ENCODE measurements at regions not wholly inside any gene's neighbourhood (a gene's known extent, or its start where the extent isn't known, plus 50 kb on each side); places are given as distances from the start of the nearest gene placed in this dataset.

DNA sequence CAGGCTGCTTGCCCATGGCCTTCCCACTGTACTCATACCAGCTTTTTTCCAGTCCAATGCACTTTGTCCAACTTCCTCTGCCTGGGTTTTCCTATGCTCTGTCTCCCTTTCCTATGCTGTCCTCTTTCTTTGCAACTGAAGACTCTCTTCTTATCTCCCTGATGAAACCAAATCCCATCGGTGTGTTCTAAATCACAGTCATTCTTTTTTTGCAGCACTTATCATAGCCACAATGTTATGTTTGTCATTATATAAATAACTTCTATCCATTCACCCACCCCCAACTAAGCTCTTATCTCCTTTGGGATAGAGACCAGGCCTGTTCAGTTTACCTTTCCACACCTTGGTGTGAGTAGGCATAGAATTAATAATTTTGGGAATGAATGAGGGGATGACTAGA, 121.0 kb downstream of the GPX5 start:
- Histone ChIP-seq H3K27me3 (ENCODE audit: control insufficient read depth, insufficient read depth, low read length) (no peaks in the 10 kb centered on the region), H3K36me3 (ENCODE audit: control insufficient read depth, insufficient read depth, low read length) (no peaks in the 10 kb centered on the region), H3K4me1 (ENCODE audit: control insufficient read depth, insufficient read depth, low read length) (peaks cover 5% of the 10 kb centered on the region), H3K9ac (ENCODE audit: low read length) (no peak overlapping the region), H3K9me3 (ENCODE audit: control insufficient read depth, insufficient read depth, low read depth, low read length) (no peaks in the 10 kb centered on the region), H3K4me3 (ENCODE audit: low read depth, low read length) (no peak overlapping the region), H3K27ac (ENCODE audit: low read depth, low read length) (no peak overlapping the region)

DNA sequence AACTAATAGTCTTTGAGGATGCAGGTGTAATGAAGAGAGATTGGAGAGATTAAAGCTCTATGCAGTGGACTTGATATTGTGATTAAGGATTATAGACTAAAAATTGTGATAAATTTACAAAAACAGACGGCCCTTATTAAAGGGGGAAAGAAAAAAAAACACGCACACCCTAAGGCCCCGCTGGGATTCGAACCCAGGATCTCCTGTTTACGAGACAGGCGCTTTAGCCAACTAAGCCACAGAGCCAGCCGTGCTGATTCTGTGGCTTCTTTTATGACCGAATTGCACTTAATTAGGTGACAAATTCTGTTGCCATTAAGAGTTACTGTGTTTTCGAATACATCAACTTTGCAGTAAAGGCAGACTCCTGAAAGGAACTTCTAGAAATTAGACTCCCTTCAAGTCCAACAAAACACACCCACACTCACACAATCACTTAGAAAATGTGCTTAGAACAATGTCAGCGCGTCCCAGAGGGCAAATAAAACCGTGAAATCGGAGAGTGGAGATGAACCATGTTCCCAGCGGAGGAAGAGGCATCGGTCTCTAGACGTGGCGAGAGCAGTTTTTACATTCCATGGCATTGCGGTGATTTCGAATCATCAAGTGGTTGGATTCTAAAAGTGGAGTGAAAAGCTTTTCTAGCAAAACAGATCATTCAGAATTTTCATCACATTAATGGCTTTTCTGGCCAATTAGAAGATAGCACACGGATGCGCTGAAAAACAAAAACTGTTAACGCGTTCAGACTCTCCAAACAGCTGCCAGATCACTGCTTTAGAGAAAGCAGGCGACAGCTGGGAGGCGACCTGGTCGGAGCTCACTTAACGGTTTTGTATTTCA, 122.6 kb downstream of the GPX5 start:
- Histone ChIP-seq H3K36me3 (ENCODE audit: control insufficient read depth, insufficient read depth, low read length) (no peaks in the 10 kb centered on the region), H3K4me3 (ENCODE audit: low read depth, low read length) (peak overlapping the region; percentile 83), H3K9me3 (ENCODE audit: control insufficient read depth, insufficient read depth, low read depth, low read length) (no peaks in the 10 kb centered on the region), H3K27ac (ENCODE audit: low read depth, low read length) (no peak overlapping the region), H3K4me1 (ENCODE audit: control insufficient read depth, insufficient read depth, low read length) (peaks cover 5% of the 10 kb centered on the region), H3K27me3 (ENCODE audit: control insufficient read depth, insufficient read depth, low read length) (no peaks in the 10 kb centered on the region), H3K9ac (ENCODE audit: low read length) (peak overlapping the region; percentile 63)

DNA sequence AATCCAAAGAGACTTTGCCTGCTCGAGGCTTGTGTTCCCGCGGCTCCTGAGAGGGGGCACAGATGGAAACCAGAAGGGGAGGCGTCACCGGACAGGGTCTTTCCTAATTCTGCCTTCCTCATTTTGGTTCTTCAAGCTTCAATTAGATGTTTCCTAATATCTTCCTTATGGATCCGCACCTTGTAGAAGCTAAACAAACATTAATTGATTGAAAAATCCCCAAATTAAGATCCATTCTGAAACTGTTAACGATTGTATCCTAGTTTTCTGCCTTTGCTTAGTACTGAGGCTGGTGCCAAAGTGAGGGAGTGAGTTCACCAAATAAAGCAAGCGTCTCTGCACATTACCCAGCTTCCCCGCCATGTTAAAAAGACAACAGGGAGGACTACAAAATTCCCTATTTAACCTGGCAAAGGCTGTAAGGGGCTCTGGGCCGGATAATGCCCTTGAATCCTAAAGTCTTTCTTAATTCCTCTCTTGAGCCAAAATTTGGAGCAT, 123.2 kb downstream of the GPX5 start:
- Histone ChIP-seq H3K27ac (ENCODE audit: low read depth, low read length) (no peak overlapping the region), H3K9me3 (ENCODE audit: control insufficient read depth, insufficient read depth, low read depth, low read length) (no peaks in the 10 kb centered on the region), H3K9ac (ENCODE audit: low read length) (peak overlapping the region; percentile 63), H3K27me3 (ENCODE audit: control insufficient read depth, insufficient read depth, low read length) (no peaks in the 10 kb centered on the region), H3K4me3 (ENCODE audit: low read depth, low read length) (peak overlapping the region; percentile 83), H3K36me3 (ENCODE audit: control insufficient read depth, insufficient read depth, low read length) (no peaks in the 10 kb centered on the region), H3K4me1 (ENCODE audit: control insufficient read depth, insufficient read depth, low read length) (peaks cover 5% of the 10 kb centered on the region)

DNA sequence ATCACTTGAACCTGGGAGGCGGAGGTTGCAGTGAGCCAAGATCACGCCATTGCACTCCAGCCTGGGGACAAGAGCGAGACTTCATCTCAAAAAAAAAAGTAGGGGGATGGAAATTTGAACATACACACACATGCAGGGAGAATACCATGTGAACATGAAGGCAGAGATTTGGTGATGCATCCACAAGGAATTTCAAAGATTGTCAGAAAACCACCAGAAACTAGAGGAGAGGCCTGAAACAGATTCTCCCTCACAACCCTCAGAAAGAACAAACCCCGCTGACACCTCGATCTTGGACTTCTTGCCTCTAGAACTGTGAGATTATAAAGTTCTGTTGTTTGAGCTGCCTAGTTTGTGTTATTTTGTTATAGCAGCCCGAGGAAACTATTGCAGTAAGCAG, 125.5 kb downstream of the GPX5 start:
- H3K9me3 ChIP-seq (ENCODE audit: control insufficient read depth, insufficient read depth, low read depth, low read length), result no peaks in the 10 kb centered on the region
- no peak overlapping the region for H3K9ac ChIP-seq (ENCODE audit: low read length)
- H3K27me3 ChIP-seq (ENCODE audit: control insufficient read depth, insufficient read depth, low read length), result no peaks in the 10 kb centered on the region
- no peaks in the 10 kb centered on the region for H3K36me3 ChIP-seq (ENCODE audit: control insufficient read depth, insufficient read depth, low read length)
- H3K27ac ChIP-seq (ENCODE audit: low read depth, low read length), result no peak overlapping the region
- peaks cover 5% of the 10 kb centered on the region for H3K4me1 ChIP-seq (ENCODE audit: control insufficient read depth, insufficient read depth, low read length)
- H3K4me3 ChIP-seq (ENCODE audit: low read depth, low read length), result no peak overlapping the region

DNA sequence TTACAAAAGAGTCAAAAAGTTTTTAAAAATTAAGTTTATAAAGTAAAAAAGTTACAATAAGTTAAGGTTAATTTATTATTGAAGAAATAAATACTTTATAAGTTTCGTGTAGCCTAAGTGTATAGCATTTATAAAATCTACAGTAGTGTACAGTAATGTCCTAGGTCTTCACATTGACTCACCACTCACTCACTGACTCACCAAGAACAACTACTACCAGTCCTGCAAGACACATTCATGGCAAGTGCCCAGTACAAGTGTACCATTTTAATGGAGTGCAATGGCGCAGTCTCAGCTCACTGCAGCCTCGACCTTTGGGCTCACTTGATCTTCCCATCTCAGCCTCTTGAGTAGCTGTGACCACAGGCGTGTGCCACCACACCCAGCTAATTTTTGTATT, 128.2 kb downstream of the GPX5 start:
- no peak overlapping the region for H3K9ac ChIP-seq (ENCODE audit: low read length)
- peaks cover 5% of the 10 kb centered on the region for H3K4me1 ChIP-seq (ENCODE audit: control insufficient read depth, insufficient read depth, low read length)
- peaks cover 4% of the 10 kb centered on the region; the same call in 1 of the 2 replicates for H3K27me3 ChIP-seq (ENCODE audit: control insufficient read depth, insufficient read depth, low read length)
- H3K27ac ChIP-seq (ENCODE audit: low read depth, low read length), result no peak overlapping the region
- H3K9me3 ChIP-seq (ENCODE audit: control insufficient read depth, insufficient read depth, low read depth, low read length), result no peaks in the 10 kb centered on the region
- no peaks in the 10 kb centered on the region for H3K36me3 ChIP-seq (ENCODE audit: control insufficient read depth, insufficient read depth, low read length)
- H3K4me3 ChIP-seq (ENCODE audit: low read depth, low read length), result no peak overlapping the region

DNA sequence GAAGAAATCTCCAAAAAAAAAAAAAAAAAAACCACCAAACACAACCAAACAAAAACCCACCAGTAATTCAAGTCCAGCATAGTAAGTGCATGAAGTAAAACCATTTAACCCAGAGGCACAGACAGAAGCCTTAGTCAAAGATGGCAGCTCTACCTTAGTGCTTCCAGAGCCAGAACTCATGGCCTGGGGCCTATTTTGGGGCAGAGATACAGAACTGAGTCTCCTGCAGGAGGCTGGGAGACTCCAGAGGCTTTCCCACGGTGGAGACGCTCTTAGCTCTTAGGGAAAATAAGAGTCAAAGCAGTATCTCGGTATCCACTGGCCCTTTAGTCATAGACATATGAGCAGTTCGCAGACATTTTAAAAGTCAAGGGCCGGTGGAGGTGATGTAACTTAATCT, 129.5 kb downstream of the GPX5 start:
- Histone ChIP-seq H3K27me3 (ENCODE audit: control insufficient read depth, insufficient read depth, low read length) (peaks cover 4% of the 10 kb centered on the region; the same call in 1 of the 2 replicates), H3K9ac (ENCODE audit: low read length) (no peak overlapping the region), H3K4me3 (ENCODE audit: low read depth, low read length) (no peak overlapping the region), H3K9me3 (ENCODE audit: control insufficient read depth, insufficient read depth, low read depth, low read length) (no peaks in the 10 kb centered on the region), H3K4me1 (ENCODE audit: control insufficient read depth, insufficient read depth, low read length) (no peaks in the 10 kb centered on the region), H3K27ac (ENCODE audit: low read depth, low read length) (no peak overlapping the region), H3K36me3 (ENCODE audit: control insufficient read depth, insufficient read depth, low read length) (no peaks in the 10 kb centered on the region)

DNA sequence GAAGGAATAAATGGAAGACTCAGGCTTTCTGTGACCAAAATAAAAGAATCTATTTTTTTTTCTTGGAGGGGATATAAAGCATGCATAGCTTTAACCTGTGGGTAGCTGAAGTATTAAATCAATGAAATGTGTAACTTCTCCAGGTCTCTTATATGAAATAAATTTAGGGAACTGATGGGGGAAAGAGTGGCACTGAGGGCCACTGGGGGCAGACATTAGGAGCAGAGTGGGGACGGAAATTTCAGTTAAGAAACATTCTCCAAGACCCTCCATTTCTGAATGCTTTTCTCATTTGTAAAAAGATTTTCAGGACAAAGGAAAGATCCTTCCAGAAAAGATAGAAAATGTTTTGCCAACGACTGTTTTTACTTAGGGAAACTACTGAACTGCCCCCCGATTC, 131.0 kb downstream of the GPX5 start:
- H3K4me1 ChIP-seq (ENCODE audit: control insufficient read depth, insufficient read depth, low read length), result no peaks in the 10 kb centered on the region
- H3K27ac ChIP-seq (ENCODE audit: low read depth, low read length), result no peak overlapping the region
- peak overlapping the region; percentile 84 for H3K4me3 ChIP-seq (ENCODE audit: low read depth, low read length)
- peaks cover 4% of the 10 kb centered on the region; the same call in 1 of the 2 replicates for H3K27me3 ChIP-seq (ENCODE audit: control insufficient read depth, insufficient read depth, low read length)
- H3K9me3 ChIP-seq (ENCODE audit: control insufficient read depth, insufficient read depth, low read depth, low read length), result no peaks in the 10 kb centered on the region
- H3K36me3 ChIP-seq (ENCODE audit: control insufficient read depth, insufficient read depth, low read length), result no peaks in the 10 kb centered on the region
- no peak overlapping the region for H3K9ac ChIP-seq (ENCODE audit: low read length)

DNA sequence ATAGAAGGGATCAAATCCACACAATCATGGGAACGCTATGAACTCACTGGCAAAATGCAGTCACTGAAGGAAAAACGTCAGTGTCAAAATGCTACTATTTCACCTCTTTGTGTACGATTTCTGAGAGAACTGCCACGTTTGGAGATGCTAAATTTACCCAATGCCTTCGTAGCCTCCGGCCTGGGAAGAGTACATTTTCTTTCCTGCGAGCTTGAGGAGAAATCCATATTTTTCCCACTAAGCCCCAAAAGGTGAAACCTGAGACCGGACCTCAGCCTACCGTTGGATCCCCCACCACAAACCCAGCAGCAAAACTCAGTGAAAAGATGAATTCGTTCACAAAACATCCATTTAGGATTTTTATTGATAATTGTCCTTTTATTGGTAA, 131.7 kb downstream of the GPX5 start:
- no peaks in the 10 kb centered on the region for H3K9me3 ChIP-seq (ENCODE audit: control insufficient read depth, insufficient read depth, low read depth, low read length)
- H3K9ac ChIP-seq (ENCODE audit: low read length), result no peak overlapping the region
- peaks cover 4% of the 10 kb centered on the region; the same call in 1 of the 2 replicates for H3K27me3 ChIP-seq (ENCODE audit: control insufficient read depth, insufficient read depth, low read length)
- no peaks in the 10 kb centered on the region for H3K36me3 ChIP-seq (ENCODE audit: control insufficient read depth, insufficient read depth, low read length)
- peak overlapping the region; percentile 84 for H3K4me3 ChIP-seq (ENCODE audit: low read depth, low read length)
- no peak overlapping the region for H3K27ac ChIP-seq (ENCODE audit: low read depth, low read length)
- H3K4me1 ChIP-seq (ENCODE audit: control insufficient read depth, insufficient read depth, low read length), result no peaks in the 10 kb centered on the region

DNA sequence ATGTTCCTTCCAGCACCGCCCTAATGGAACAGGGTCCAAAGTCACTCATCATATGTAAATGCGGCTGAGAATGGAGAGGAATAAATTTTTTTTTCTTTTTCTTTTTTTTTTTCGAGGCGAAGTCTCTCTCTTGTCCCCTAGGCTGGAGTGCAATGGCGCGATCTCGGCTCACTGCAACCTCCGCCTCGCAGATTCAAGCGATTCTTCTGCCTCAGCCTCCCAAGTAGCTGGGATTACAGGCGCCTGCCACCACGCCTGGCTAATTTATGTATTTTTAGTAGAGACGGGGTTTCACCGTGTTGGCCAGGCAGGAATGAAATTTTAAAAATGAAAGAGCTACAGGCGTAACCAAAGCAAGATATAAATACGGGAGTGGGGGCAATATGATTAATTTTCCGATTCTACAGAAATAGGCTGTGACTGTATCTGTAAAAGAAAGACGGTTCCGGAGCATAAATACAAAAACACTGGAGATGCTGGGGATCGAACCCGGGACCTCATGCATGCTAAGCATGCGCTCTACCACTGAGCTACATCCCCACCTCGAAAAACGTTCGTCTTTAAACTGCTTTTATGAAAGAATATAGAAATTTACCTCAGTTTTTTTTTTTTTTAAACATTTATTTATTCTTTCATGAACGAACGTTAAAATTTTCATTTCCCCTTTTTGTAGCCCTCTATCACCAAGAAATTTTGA, 132.2 kb downstream of the GPX5 start:
- Histone ChIP-seq H3K9me3 (ENCODE audit: control insufficient read depth, insufficient read depth, low read depth, low read length) (no peaks in the 10 kb centered on the region), H3K27me3 (ENCODE audit: control insufficient read depth, insufficient read depth, low read length) (peaks cover 4% of the 10 kb centered on the region; the same call in 1 of the 2 replicates), H3K4me1 (ENCODE audit: control insufficient read depth, insufficient read depth, low read length) (no peaks in the 10 kb centered on the region), H3K4me3 (ENCODE audit: low read depth, low read length) (peak overlapping the region; percentile 84), H3K36me3 (ENCODE audit: control insufficient read depth, insufficient read depth, low read length) (no peaks in the 10 kb centered on the region), H3K9ac (ENCODE audit: low read length) (no peak overlapping the region), H3K27ac (ENCODE audit: low read depth, low read length) (no peak overlapping the region)

DNA sequence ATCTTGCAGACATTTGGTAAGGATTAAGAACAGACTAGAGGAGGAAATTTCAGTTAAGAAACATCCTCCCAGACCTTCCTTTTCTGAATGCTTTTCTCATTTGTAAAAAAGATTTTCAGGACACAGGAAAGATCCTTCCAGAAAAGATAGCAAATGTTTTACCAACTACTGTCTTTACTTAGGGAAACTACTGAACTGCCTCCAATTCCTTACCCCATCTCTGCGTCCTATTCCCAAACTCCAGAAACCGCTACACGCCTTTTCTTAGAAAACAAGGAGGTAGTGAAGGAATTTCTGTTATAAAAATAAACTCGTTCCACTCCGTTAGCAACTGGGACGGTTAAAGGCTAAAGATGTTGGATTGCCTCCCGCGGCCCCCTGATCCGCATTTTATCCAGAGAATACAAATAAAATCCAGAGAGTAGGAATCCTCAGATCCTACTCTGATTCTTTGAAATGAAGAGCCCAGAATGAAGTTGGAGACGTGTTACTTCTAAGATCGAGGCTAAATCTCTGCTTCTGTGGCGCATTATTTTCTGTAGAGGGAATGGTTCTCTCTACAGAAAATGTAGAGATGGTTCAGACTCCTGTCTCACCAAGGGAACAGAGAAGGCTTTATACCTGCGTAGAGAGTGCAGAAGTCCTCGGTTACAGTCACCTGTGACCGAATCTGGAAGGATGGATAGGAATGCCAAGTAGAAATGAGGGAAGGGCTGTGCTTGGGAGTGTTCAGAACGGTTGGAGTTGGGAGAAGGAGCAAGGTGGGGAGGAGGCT, 133.0 kb downstream of the GPX5 start:
- Histone ChIP-seq H3K36me3 (ENCODE audit: control insufficient read depth, insufficient read depth, low read length) (no peaks in the 10 kb centered on the region), H3K27me3 (ENCODE audit: control insufficient read depth, insufficient read depth, low read length) (peaks cover 4% of the 10 kb centered on the region; the same call in 1 of the 2 replicates), H3K27ac (ENCODE audit: low read depth, low read length) (no peak overlapping the region), H3K9ac (ENCODE audit: low read length) (peak overlapping the region; percentile 35), H3K9me3 (ENCODE audit: control insufficient read depth, insufficient read depth, low read depth, low read length) (no peaks in the 10 kb centered on the region), H3K4me1 (ENCODE audit: control insufficient read depth, insufficient read depth, low read length) (no peaks in the 10 kb centered on the region), H3K4me3 (ENCODE audit: low read depth, low read length) (peak overlapping the region; percentile 84)

Data from HUES6 (cell line).